ENCODE measurements at regions not wholly inside any gene's neighbourhood (a gene's known extent, or its start where the extent isn't known, plus 50 kb on each side); places are given as distances from the start of the nearest gene placed in this dataset.

DNA sequence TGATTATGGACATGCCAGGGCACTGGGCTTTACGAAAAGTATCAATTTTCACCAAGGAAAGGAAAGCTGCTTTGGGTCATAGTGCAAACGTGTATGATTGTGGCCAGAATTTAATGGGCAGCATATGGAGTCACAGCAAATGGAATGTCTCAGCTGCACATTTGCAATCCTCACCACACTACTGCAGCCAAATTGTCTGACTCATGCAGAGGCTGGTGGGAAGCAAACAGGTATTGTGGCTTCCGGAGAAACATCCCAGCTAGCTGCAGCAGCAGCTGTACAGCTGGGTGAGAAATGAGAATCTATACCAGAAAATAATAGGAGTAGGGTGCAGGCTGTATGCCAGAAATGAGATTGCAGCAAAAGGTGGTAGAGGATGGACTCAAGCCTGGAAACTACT is 374.7 kb upstream of the VWC2 start:
- no peak overlapping the region for H3K27ac ChIP-seq

GRCh38 chr7:49400891-49401550 is 372.4 kb upstream of the VWC2 start:
- Histone ChIP-seq H3K4me1 (no peaks in the 10 kb centered on the region), H3K79me2 (no peaks in the 10 kb centered on the region), H3K36me3 (ENCODE audit: control insufficient read depth, insufficient read depth, low read length) (no peaks in the 10 kb centered on the region), H2AFZ (no peak overlapping the region), H3K27me3 (ENCODE audit: control insufficient read depth, insufficient read depth, low read length) (no peaks in the 10 kb centered on the region), H3K4me3 (ENCODE audit: low read depth, low read length) (no peak overlapping the region), H3K4me2 (ENCODE audit: low read length) (no peak overlapping the region), H3K27ac (no peak overlapping the region), H3K9me3 (ENCODE audit: control insufficient read depth, low read length) (no peaks in the 10 kb centered on the region), H3K9ac (no peak overlapping the region)
- TF ChIP-seq, protein P1, sequence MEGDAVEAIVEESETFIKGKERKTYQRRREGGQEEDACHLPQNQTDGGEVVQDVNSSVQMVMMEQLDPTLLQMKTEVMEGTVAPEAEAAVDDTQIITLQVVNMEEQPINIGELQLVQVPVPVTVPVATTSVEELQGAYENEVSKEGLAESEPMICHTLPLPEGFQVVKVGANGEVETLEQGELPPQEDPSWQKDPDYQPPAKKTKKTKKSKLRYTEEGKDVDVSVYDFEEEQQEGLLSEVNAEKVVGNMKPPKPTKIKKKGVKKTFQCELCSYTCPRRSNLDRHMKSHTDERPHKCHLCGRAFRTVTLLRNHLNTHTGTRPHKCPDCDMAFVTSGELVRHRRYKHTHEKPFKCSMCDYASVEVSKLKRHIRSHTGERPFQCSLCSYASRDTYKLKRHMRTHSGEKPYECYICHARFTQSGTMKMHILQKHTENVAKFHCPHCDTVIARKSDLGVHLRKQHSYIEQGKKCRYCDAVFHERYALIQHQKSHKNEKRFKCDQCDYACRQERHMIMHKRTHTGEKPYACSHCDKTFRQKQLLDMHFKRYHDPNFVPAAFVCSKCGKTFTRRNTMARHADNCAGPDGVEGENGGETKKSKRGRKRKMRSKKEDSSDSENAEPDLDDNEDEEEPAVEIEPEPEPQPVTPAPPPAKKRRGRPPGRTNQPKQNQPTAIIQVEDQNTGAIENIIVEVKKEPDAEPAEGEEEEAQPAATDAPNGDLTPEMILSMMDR (IDR thresholded peaks at IDR 0.05): no peak

More for the DNA sequence above, 374.7 kb upstream of the VWC2 start:
- no peaks in the 10 kb centered on the region for H3K4me1 ChIP-seq
- no peaks in the 10 kb centered on the region for H3K27me3 ChIP-seq (ENCODE audit: control insufficient read depth, insufficient read depth, low read length)
- H2AFZ ChIP-seq: no peak overlapping the region
- no peak overlapping the region for H3K4me3 ChIP-seq (ENCODE audit: low read depth, low read length)
- TF ChIP-seq, protein P1 (IDR thresholded peaks at IDR 0.05): no peak
- no peaks in the 10 kb centered on the region for H3K9me3 ChIP-seq (ENCODE audit: control insufficient read depth, low read length)
- H3K36me3 ChIP-seq (ENCODE audit: control insufficient read depth, insufficient read depth, low read length): no peaks in the 10 kb centered on the region
- H3K9ac ChIP-seq: no peak overlapping the region
- no peaks in the 10 kb centered on the region for H3K79me2 ChIP-seq
- H3K4me2 ChIP-seq (ENCODE audit: low read length): no peak overlapping the region

GRCh38 chr7:49403844-49404243 is 369.6 kb upstream of the VWC2 start:
- no peaks in the 10 kb centered on the region for H3K36me3 ChIP-seq (ENCODE audit: control insufficient read depth, insufficient read depth, low read length)
- H3K27me3 ChIP-seq (ENCODE audit: control insufficient read depth, insufficient read depth, low read length): no peaks in the 10 kb centered on the region
- H2AFZ ChIP-seq: no peak overlapping the region
- H3K9me3 ChIP-seq (ENCODE audit: control insufficient read depth, low read length): no peaks in the 10 kb centered on the region
- H3K4me2 ChIP-seq (ENCODE audit: low read length): no peak overlapping the region
- no peak overlapping the region for H3K4me3 ChIP-seq (ENCODE audit: low read depth, low read length)
- H3K9ac ChIP-seq: no peak overlapping the region
- no peaks in the 10 kb centered on the region for H3K79me2 ChIP-seq
- H3K4me1 ChIP-seq: no peaks in the 10 kb centered on the region
- TF ChIP-seq, protein P1 (IDR thresholded peaks at IDR 0.05): no peak
- no peak overlapping the region for H3K27ac ChIP-seq

GRCh38 chr7:49407205-49407604 is 366.2 kb upstream of the VWC2 start:
- Histone ChIP-seq H3K4me3 (ENCODE audit: low read depth, low read length) (no peak overlapping the region), H3K36me3 (ENCODE audit: control insufficient read depth, insufficient read depth, low read length) (no peaks in the 10 kb centered on the region), H3K4me2 (ENCODE audit: low read length) (no peak overlapping the region), H2AFZ (no peak overlapping the region), H3K27me3 (ENCODE audit: control insufficient read depth, insufficient read depth, low read length) (no peaks in the 10 kb centered on the region), H3K4me1 (no peaks in the 10 kb centered on the region), H3K9ac (no peak overlapping the region), H3K27ac (no peak overlapping the region), H3K9me3 (ENCODE audit: control insufficient read depth, low read length) (no peaks in the 10 kb centered on the region), H3K79me2 (no peaks in the 10 kb centered on the region)
- TF ChIP-seq, protein P1 (IDR thresholded peaks at IDR 0.05): no peak

GRCh38 chr7:49417034-49417433 is 356.4 kb upstream of the VWC2 start:
- Histone ChIP-seq H3K27ac (no peak overlapping the region), H3K79me2 (no peaks in the 10 kb centered on the region)
- TF ChIP-seq, protein P1 (IDR thresholded peaks at IDR 0.05): no peak

More at GRCh38 chr7:49417034-49417433, 356.4 kb upstream of the VWC2 start:
- Histone ChIP-seq H3K27me3 (ENCODE audit: control insufficient read depth, insufficient read depth, low read length) (no peaks in the 10 kb centered on the region), H3K4me2 (ENCODE audit: low read length) (no peak overlapping the region), H3K4me3 (ENCODE audit: low read depth, low read length) (no peak overlapping the region), H3K4me1 (no peaks in the 10 kb centered on the region), H3K36me3 (ENCODE audit: control insufficient read depth, insufficient read depth, low read length) (no peaks in the 10 kb centered on the region), H3K9me3 (ENCODE audit: control insufficient read depth, low read length) (no peaks in the 10 kb centered on the region), H2AFZ (no peak overlapping the region), H3K9ac (no peak overlapping the region)
